Activated CD4-positive, alpha-beta T cell treated with anti-CD3 and anti-CD28 coated beads, Interleukin-2, Interleukin-6, amounts not matched to agents 100 ng/mL and 50 ng/mL, durations not matched to agents 16 hours and 8 hours (primary cell): ENCODE measurements at regions not wholly inside any gene's neighbourhood (a gene's known extent, or its start where the extent isn't known, plus 50 kb on each side); places are given as distances from the start of the nearest gene placed in this dataset.
A peak's percentile ranks its signal among the peaks of the same experiment; 100 is the strongest.

ENCODE experiments used
- DNase-seq: peaks from one replicate; pipeline ENCODE4 v3.0.0-alpha.2; 2020

DNA sequence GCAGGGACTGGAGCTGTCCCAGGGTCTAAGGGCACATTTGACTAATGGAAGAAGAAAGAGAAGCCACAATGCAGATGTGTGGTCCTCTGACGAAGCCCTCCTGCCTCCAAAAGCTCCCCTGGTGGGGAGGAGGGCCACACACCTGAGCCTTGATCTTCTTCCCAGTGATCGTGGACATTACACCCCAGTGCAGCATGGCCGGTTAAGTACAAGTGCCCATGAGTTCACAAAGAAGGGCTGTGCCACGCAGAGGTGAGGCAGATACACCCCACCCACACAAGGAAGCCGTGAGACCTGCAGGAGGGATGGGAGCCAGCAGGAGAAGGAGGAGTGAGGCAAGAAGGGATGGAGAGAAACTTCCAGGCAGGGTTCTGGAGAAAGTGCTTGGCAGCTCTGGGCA is 199.0 kb upstream of the MVB12B start:
- no peak for DNase-seq

DNA sequence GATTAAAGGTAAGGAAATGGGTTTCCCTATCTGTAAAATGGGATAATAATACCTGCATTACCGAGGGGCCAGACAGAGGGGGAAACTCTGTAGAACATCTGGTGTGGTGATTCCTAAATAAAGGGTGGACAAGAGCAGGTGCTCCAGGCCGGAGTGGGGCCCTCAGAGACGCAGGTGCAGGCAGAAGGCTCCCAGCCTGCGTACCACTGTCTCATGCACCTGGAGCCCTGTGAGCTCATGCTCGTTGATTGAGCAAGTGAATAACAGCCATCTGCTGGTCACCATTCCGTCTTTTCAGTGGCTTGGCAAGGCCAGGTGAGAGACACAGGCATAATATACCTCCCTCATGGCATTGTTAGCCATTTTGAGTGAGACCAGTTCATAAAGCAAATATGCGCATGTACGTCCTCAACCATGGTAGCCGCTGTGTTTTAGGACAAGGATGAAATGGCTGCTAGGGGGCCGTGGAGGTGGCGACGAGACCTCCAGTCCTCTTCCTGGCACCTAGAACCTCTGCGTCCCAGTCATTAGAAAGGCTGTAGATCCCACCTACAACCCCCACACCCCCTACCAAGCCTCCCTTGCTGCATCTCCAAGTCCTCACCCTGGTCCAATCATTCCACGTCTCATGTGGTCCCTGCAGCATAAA is 198.0 kb upstream of the MVB12B start:
- DNase-seq: no peak

DNA sequence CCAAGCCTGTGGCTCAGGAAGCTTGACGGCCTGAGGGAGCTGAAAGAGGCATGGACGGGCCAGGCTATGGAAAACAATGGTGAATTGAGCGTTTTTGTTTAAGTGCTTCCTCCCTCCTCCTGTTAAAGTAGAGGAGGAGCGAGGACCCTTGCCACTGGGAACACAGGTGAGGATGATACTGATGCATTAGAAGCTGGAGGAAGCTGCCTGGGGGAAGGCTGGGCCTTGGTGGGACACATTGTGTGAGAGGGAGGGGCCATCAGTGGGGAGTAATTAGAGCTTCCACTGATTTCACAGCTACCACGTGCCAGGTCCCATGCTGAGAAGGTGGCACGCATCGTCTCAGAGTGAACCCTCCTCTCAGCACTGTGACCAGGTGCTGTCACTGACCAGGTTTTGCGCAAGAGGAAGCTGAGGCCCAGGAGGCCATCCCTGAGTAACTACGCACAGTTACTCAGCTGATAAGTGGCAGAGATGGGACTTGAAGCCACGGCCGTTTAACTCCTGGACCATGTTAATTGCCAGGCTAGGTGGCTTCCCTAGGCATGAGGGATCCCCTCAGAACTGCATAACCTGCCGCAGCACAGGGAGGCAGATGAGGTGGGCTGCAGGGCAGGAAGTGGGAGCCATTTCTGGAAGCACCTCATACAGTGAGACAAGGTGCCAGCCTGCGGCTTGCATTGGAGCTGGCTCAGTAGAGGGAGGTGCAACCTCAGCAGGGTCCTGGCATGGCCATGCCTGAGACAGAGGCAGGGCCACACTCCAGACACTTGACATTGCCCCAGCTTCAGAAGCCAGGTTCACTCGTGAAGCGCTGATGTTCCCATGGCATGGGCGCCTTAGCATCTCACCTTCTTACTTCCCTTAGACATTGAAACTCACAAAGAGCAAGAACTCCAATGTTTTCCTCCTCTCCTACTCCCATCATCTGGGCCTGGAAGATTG is 195.3 kb upstream of the MVB12B start:
- DNase-seq: no peak

DNA sequence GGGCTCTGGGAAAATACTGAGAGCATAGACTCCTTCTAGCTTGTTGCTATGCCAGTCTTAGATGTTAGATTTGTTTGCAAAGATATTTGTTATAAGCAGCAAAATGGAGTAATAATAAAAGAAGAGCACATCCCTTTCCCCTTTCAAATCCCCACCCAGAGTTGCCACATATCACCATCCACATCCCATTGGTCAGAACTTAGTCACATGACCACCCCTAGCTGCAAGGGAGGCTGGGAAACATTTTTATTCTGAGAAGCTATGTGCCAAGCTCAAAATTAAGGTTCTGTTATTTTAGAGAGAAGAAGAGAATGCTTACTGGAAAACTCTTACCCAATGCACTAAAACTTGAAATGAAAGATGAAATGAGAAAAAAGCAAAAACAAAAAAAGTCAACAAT is 193.9 kb upstream of the MVB12B start:
- no peak for DNase-seq

DNA sequence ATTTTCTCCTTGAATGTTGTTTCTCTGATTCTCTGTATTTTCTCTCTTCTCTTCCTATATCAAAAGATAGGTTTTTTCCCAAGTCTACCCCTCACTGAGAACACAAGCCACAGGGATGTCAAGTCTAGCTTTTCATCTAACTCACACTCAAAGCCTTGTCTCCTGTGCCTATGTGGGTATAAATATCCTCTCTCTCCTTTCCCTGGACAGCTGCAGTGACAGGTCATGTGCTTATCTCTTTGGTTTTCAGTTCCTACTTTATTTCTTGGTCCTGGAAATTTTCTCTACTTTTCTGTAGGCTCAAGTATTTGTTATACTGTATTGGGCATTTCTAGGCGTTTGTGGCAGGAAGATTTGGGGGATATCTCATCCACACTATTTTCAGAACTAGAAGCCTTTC is 182.4 kb upstream of the MVB12B start:
- DNase-seq: no peak

DNA sequence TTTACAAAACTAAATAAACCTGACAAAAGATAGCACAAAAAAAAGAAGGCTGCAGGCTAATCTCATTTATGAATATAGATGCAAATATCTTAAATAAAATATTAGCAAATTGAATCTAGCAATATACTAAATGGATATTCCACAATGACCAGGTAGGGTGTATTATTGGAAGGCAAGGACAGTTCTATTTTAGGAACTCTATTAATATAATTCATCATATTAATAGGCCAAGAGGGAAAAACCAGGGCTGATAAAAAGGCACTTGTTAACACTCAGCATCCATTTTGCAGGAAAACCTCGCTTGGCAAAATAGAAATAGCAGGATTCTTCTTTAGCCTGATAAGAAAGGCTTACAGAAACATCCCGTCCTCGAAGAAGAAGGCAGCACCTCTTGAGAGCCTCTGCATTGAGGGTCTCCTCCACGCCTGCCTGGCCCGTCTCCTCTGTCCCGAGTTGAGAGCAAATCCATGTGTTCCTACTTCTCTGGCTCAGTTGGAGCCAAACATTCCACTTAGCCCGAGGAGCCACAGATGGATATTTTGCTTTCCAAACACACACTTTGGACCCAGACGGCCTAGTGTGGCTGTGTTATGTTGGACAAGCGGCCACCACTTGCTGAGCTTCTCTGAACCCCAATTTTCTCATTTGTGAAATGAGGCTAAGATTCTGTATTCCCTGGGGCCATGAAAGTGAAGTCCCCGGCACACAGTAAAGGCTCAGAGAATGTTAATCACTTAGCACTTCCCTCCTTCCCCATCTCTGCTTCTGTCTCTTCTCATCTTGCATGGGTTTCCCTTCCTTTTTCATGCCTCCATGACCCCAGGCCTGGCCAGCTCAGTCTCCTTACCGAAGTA is 181.8 kb upstream of the MVB12B start:
- no peak for DNase-seq

DNA sequence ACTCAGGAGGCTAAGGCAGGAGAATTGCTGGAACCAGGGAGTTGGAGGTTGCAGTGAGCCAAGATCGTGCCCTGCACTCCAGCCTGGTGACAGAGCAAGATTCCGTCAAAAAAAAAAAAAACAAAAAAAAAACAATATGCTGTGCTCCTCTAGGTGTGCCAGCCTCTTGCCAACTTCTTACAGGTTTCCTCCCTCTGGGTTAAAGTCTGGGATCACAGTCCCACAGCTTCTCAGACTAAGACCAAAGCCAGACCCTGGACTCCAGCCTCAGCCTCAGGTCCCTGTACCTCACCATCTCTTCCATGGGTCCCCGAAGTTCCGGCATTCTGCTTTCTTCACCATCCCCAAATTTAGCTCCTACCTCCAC is 180.8 kb upstream of the MVB12B start:
- DNase-seq: no peak

DNA sequence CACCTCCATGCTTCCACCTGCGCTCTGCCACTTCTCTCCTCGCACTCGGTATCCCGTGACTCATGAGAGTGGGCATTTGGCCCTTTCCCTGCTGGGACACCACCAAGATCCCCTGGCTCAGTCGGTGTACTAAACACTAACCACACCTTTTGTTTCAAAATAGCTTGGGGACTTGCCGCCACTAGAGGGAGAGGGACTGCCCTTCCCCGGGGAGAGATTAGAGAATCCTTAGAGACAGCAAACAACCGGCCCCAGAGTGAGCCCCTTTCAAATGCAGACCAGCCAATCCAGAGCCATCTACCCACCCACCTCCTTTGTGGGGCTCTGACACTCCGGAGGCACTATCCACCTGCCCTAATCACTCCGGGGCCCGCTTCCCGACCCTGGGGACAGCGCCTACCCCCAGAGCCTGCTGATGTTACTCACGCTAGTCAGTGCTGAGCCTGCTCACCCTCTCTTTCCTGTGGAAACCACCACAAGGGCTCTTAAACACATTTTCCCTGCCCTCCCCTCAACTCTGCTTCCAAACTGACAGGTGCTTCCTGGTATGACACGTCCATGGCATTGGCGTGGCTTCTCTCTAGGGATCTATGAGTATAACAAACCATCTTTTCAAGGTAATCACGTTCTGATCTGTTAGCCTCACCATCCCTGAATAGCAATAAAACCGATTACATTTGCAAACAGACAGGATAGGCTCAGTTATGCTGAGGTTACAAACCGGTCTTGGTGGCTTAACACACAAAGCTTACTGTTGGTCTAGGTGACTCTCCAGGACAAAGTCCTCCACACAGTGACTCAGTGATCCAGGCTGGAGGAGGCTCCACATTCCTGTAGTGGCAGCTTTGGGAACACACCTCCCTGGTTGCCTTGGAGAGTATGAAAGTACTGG is 180.1 kb upstream of the MVB12B start:
- peak; percentile 38 for DNase-seq

DNA sequence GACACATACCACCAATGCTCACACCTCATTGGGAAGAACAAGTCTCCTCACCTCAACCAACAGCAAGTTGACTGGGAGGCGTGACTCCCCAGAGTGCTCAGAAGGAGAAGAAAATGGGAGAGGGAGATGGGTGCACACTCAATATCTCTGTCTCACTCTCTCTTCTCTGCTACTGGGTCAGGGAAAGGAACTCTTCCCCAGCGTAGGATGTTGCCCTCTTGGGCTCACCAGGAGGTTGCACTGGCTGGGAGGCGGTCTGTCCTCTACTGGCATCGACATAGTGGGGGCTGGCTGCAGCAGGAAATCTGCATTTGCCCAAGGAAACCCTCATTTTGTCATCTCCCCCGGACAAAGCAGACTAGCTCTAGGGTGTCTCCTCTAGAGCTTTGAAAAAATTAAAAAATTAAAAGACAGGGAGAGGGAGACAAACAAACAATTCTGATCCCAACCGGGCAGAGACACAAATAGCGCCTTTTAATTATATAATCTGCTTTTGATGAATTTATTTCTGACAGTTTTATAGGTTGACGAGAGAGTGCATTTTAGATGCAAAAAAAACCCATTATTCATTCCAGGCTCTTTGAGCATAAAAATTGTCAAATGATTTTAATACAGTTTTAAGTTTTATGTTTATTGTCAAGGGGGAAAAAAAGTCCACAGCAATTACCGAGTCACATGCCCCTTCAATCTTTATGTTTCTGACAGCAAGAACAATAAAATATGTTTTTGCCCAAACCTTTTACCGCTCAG is 179.3 kb upstream of the MVB12B start:
- no peak for DNase-seq

DNA sequence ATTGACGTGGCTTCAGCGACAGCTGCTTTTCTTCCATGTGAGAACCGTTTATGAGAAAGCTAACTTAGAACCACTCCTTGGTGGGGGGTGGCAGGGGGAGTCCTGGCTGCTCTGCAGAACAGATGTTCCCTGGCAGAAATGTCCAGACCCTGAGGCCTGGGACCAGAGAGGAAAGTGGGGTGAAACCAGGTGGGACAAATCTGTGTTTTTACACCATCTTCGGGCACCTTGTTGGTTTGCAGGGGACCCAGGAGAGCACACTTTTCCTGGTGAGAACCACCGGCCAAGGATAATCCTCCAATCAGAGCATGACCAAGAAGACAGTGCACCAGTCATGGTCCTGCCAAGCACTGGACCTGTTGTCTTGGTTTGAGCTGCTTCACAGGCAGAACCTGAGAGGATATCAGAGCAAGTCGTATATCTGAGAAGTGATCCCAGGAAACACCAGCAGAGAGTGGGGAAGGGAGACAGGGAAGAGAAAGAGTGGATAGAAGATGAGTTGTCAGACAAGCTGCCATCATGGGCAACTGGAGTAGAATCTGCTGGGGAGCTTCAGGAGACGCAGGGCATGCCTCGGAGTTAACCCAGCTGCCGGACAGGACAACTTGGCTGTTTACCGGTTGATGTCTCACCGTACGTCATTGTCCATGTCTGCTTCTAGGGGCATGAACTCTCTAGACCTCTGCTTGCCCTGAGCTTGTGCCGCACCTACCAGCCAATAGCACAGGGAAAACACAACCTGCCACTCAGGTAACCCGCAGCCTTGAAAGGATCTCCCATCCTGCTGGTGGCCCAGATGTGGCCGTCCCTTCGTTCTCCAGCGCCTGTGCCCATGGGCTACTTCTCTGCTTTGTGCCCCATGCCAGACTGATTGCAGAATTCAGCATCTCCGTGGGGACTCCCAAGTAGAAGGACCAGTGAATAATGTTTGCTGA is 178.4 kb upstream of the MVB12B start:
- no peak for DNase-seq

DNA sequence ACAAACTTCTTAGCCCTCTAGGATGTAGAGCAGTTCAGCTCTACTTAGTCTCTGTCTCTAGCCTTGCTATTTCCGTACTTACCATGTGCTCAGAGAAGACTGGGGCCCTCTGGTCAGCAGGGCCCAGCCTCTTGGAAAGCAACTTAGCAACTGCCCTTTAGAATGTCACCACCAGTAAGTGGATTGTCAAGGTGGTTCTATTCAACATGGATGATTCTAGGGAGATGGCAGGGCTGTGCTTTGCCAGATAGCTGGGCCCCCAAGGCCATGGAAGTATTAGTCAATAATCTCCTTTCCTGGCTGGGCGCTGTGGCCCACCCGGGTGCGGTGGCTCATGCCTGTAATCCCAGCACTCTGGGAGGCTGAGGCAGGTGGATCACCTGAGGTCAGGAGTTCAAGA is 177.6 kb upstream of the MVB12B start:
- no peak for DNase-seq

DNA sequence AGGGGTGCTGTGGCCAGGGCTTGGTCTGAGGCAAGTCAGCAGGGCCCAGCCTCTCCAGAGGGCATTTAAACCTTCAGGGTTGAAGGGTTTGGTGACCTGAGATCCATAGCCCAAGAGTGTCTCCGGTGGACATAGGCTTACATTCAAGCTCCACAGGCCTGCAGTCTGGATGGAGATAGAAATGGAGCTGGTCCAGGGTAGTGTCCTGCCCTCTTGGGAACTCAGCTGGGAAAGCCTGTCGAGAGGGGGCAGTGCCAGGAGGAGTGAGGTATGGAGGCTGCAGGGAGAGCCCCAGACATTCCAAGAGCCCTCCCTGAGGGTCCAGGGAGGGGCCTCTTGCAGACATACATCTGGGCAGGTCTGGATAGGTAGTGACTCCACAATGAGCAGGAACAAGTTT is 177.0 kb upstream of the MVB12B start:
- DNase-seq: no peak

DNA sequence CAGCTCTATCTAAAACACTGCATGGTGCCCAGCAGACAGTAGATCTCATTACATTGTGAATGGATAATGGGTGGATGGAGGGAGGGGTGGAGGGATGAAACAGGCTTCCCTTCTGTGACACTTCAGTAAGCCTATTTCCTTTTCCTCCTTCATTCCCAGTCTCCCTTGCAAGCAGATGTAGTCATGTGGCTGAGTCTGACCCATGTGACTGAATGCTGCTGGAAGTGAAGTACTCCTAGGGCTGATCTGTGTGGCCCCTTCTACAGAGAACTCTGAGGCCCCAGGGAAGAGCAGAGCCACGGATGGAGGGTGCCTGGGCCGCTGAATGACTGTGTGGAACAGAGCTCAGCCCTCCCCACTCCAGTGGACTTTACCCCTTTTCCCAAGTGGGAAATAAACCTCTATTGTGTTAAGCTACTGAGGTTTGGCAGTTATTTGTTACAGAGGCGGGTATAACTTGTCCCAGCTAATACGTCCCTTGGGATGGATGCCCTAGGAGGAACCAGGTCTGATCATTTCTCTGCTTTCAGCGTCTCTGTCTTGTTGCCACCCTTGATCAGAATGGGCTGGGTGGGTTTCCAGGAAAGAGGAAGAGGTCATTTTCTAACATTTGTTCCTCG is 176.1 kb upstream of the MVB12B start:
- no peak for DNase-seq

DNA sequence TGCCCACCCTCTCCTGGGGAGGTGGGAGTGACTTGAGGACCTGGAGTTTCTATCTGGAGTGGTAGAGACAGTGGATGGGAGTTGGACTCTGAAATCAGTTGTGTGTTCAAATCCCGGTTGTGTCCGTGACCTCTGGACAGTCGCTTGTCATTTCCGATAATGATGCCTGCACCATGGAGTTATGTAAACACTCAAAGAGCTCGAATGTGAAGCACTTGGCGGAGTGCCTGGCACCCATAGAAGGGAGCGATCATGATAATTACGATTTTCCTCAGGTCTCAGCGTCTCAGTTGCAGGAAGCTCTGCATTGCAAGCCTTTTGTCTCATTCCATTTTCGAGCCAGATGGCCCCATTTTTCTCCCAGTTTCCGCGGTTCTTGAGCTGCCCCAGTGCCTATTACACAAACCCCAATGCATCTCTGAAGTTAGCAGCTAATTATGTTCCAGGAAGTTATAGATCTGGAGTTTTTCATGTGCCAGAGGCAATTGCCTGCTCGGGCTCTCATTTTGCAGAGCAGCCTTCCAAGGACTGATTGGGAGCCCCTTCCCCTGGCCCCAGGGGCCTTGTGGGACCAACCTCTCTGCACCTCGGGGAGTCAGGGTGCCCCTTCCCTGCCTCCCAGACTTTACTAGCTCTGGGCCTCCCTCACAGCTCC is 175.5 kb upstream of the MVB12B start:
- DNase-seq: no peak

DNA sequence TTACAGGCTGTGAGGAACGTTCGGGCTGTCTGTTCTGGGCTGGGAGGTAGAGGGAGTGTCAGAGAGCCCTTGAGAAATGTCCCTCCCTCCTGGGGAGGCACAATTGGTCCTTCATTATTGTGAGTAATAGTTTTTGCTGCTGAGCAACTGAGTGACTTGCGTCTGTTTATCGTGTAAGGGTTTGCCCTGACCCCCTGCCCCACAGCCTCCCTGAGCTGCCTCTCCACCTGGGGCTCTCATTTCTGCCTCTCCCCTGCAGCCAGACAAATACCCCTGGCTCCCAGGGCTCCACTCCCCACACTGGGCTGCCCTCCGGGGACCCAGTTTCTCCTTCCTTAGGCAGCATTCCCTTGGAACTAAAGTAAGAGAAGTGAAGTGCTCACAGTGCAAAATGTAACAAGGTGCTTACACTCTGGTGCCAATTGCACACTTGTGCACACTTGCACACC is 174.9 kb upstream of the MVB12B start:
- no peak for DNase-seq

DNA sequence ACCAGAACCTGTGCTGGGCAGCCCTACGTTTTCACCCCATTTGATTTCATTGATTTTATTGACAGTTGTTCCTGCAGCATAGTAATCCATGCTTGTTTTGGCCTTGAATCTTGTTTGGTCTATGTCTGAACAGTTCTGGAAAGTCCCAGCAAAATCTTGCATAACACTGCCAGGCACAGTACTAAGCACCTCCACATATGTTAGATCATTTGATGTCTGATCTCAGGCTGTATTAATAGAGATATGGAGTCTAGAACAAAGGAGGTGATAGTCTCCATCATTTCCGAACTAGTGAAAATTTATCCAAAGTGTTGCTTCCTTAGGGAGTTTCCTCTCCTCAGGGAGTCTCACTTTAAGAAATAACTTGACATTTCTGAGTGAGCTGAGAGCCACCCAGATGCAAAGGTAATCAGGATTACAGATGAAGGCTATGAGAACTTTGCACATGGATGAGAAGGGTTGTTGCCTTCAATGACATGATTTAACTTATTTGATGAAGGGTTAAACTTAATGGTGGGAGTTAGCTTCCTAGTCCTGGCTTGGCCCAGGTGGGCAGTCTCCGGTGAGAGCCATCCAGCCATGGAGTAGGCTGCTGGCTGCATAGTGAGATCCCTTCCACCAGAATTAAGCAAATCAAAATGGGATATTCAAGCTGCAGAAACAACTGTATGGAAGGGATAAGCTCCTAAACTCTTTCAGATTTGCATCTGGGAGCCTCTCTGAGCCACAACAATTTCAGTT is 173.8 kb upstream of the MVB12B start:
- DNase-seq: no peak

DNA sequence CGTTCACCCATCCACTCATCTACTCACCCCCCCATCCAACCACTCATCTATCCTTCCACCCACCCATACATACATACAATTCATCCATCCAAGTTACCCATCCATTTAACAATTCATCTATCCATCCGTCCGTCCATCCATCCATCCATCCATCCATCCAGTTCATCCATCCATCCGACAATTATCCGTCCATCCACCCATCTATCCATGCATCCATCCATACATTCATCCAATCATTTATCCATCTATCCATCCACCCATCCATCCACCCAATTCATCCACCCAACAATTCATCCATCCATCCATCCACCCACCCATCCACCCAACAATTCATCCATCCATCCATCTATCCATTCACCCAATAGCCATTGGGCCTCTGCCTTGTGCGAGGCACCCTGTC is 173.2 kb upstream of the MVB12B start:
- no peak for DNase-seq

DNA sequence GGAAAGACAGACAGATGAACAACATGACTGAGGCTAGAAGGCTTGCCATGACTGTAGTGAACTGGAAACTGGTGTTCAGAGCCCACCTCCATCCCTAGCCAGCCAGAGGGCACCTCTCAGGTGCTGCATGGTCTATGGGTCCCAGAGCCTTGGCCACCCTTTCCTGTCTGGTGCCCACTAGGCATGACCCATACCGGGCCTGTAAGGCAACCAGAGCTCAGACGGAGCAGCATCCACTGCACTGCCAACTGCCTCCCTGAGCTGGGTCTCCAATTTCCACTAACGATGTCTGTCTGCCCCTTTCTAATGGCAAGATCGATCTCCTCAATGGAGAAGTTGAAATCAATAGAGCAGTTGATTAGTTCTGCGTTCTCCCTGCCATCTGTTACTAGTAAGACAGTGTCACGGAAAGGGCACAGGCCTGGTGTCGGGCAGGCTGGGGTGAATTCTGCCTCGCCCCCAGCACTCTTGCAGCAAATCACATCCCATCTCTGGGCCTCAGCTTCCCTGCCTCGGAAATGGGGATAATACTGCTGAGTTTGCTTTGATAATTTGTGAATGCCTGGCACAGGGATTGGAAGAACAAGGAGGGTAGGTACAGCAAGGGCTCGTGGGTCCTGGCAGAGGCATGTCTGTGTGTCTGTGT is 172.3 kb upstream of the MVB12B start:
- DNase-seq: no peak
